ENCODE measurements at regions not wholly inside any gene's neighbourhood (a gene's known extent, or its start where the extent isn't known, plus 50 kb on each side); places are given as distances from the start of the nearest gene placed in this dataset. TPM values are rescaled to one million over a fixed set of nuclear protein-coding genes. Genes with fewer than 3 reads are reported as not detected.

DNA sequence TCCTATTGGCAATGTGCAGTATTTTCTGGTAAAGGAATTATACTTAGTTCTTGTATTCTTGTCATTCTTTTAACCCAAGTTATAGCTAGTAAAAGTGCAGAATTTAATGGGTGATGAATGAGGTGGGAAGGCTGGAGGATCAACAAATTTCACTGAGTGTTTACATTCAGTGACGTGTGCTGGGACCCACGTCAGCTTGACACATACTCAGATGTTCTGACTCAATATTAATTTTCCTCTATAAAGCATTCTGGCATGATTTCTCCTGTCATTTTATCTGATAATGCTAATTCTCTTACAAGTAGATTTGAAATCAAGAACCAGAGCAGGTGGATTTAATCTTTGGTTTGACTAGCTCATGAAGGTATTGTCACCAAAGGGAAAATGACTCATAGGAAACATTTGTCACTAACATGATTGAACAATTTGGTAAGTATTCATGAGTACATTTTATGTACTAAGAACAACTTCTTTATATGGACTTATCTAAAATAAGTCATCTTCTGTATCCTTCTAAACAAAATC lies 71.0 kb upstream of the SYNPR start:
- H3K36me3 ChIP-seq (replicated peaks in 1 of 2; ENCODE audit: control extremely low read depth in 1 of 2, control insufficient read depth in 1 of 2, extremely low read depth in 1 of 2, insufficient read depth in 2 of 2, low read length in 1 of 2) = no peaks in the 10 kb centered on the region
- no peak overlapping the region for H3K27ac ChIP-seq (ENCODE audit: low read length in 2 of 2)
- WGBS (ENCODE audit: insufficient coverage) = no CpG with 5 or more reads among the region's 2 CpGs
- H3K4me3 Mint-ChIP-seq = no peak overlapping the region
- no peak overlapping the region for H3K4me2 ChIP-seq (replicated peaks; ENCODE audit: low read depth, low read length, poor library complexity, severe bottlenecking)
- ChIA-PET CTCF (no interaction called here), POLR2A (no interaction called here)
- DNase-seq (no peak), ATAC-seq (ENCODE audit: low read depth) (no peak)
- H3K9me3 ChIP-seq (ENCODE audit: control extremely low read depth in 1 of 3, control insufficient read depth in 2 of 3, insufficient read depth in 1 of 3, low read length in 2 of 3) = peaks cover 0 to 4% (median 0%) of the 10 kb centered on the region in 3 donors
- no peaks in the 10 kb centered on the region for H4K20me1 ChIP-seq (ENCODE audit: control insufficient read depth, insufficient read depth, low read length, poor library complexity, severe bottlenecking)
- no peaks in the 10 kb centered on the region for H3K4me1 ChIP-seq (ENCODE audit: control insufficient read depth in 2 of 2, insufficient read depth in 2 of 2, low read length in 2 of 2)
- no peak overlapping the region for H3K4me3 ChIP-seq (ENCODE audit: control extremely low read depth in 1 of 5, extremely low read depth in 1 of 5, insufficient read depth in 1 of 5, low read depth in 2 of 5, low read length in 4 of 5)
- H3K27ac Mint-ChIP-seq = no peak overlapping the region
- H3K4me1 Mint-ChIP-seq = no peaks in the 10 kb centered on the region
- no peaks in the 10 kb centered on the region for H3K9me3 Mint-ChIP-seq (ENCODE audit: insufficient read depth)
- TF ChIP-seq EZH2 (IDR thresholded peaks at IDR 0.05; ENCODE audit: borderline replicate concordance, insufficient read depth, low read depth, low read length, poor library complexity, severe bottlenecking) = no peak
- no peak for TF ChIP-seq CTCF (IDR thresholded peaks at IDR 0.05)
- H3K27me3 ChIP-seq (replicated peaks in 1 of 4; ENCODE audit: control extremely low read depth in 1 of 4, control insufficient read depth in 3 of 4, insufficient read depth in 4 of 4, low read length in 3 of 4) = no peaks in the 10 kb centered on the region
- no peak overlapping the region for H2AFZ ChIP-seq (ENCODE audit: insufficient read depth, low read depth, low read length, poor library complexity, severe bottlenecking)
- intact Hi-C loops (cut with micrococcal nuclease) = no loop called here
- no peak overlapping the region for H3K9ac ChIP-seq (ENCODE audit: low read length)
- no peaks in the 10 kb centered on the region for H3K27me3 Mint-ChIP-seq
- H3K79me2 ChIP-seq (ENCODE audit: control insufficient read depth, insufficient read depth, low read length) = no peaks in the 10 kb centered on the region

DNA sequence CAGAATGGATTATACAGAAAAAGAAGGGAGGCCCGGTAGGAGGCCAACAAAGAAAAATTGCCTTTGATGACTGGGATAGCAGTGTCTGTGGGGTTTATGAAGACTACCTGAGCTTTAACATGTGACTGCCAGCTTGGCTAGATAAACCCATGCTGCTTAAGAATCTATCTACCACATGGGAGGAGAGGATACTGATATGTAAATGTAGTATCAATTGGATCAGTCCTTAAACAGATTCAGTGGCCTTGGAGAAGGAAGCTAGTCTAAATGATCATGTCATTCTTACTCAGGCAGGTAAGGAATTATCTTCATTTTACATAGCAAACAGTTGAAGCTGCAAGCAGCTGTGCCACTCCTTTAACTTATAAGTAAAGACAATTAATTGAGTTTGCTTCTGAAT lies 50.0 kb upstream of the SYNPR start:
- ATAC-seq (ENCODE audit: low read depth) (no peak), DNase-seq (no peak)
- Histone ChIP-seq H3K9ac (ENCODE audit: low read length) (no peak overlapping the region), H3K4me2 (replicated peaks; ENCODE audit: low read depth, low read length, poor library complexity, severe bottlenecking) (no peak overlapping the region), H4K20me1 (ENCODE audit: control insufficient read depth, insufficient read depth, low read length, poor library complexity, severe bottlenecking) (no peaks in the 10 kb centered on the region), H3K27me3 (replicated peaks in 1 of 4; ENCODE audit: control extremely low read depth in 1 of 4, control insufficient read depth in 3 of 4, insufficient read depth in 4 of 4, low read length in 3 of 4) (no peaks in the 10 kb centered on the region), H3K4me1 (ENCODE audit: control insufficient read depth in 2 of 2, insufficient read depth in 2 of 2, low read length in 2 of 2) (no peaks in the 10 kb centered on the region), H2AFZ (ENCODE audit: insufficient read depth, low read depth, low read length, poor library complexity, severe bottlenecking) (no peak overlapping the region), H3K27ac (ENCODE audit: low read length in 2 of 2) (no peak overlapping the region), H3K36me3 (replicated peaks in 1 of 2; ENCODE audit: control extremely low read depth in 1 of 2, control insufficient read depth in 1 of 2, extremely low read depth in 1 of 2, insufficient read depth in 2 of 2, low read length in 1 of 2) (no peaks in the 10 kb centered on the region), H3K4me3 (ENCODE audit: control extremely low read depth in 1 of 5, extremely low read depth in 1 of 5, insufficient read depth in 1 of 5, low read depth in 2 of 5, low read length in 4 of 5) (no peak overlapping the region), H3K9me3 (ENCODE audit: control extremely low read depth in 1 of 3, control insufficient read depth in 2 of 3, insufficient read depth in 1 of 3, low read length in 2 of 3) (no peaks in the 10 kb centered on the region), H3K79me2 (ENCODE audit: control insufficient read depth, insufficient read depth, low read length) (no peaks in the 10 kb centered on the region)
- intact Hi-C loops (cut with micrococcal nuclease) = loop anchor here (10.0 kb wide), 1 partner anchor 563 kb away; no protein-coding TSS in a partner anchor
- Mint-ChIP-seq H3K27me3 (no peaks in the 10 kb centered on the region), H3K9me3 (ENCODE audit: insufficient read depth) (no peaks in the 10 kb centered on the region), H3K4me3 (no peak overlapping the region), H3K27ac (no peak overlapping the region), H3K4me1 (peaks cover 5% of the 10 kb centered on the region)
- 57% methylated on average over 1 of the region's 1 CpG for WGBS (ENCODE audit: insufficient coverage)
- TF ChIP-seq EZH2 (IDR thresholded peaks at IDR 0.05; ENCODE audit: borderline replicate concordance, insufficient read depth, low read depth, low read length, poor library complexity, severe bottlenecking) (no peak), CTCF (IDR thresholded peaks at IDR 0.05) (no peak)
- POLR2A ChIA-PET = no interaction called here
- CTCF ChIA-PET = no interaction called here

Small RNA genes lying in the stretch of these regions (small RNA-seq; reads per million reads assigned to genes)
- not detected for gene UBL5P3 (ENCODE audit: insufficient read length, low read depth, low replicate concordance)
